HS-5 (cell line): ENCODE measurements at regions not wholly inside any gene's neighbourhood (a gene's known extent, or its start where the extent isn't known, plus 50 kb on each side); places are given as distances from the start of the nearest gene placed in this dataset.
"Not testable (repeated sequence)": the region's sequence is repeated elsewhere in the genome, so short reads cannot be mapped to it uniquely, and the experiment has no call there.

Source experiments
- DNase-seq: peaks from one replicate; pipeline ENCODE4 v3.0.0-alpha.2; 2012; ENCODE audit warnings: low read depth

- not testable (repeated sequence) for DNase-seq
Measured at GRCh38 chr17:64724246-64724645, 62.1 kb upstream of the SMURF2 start.

DNA sequence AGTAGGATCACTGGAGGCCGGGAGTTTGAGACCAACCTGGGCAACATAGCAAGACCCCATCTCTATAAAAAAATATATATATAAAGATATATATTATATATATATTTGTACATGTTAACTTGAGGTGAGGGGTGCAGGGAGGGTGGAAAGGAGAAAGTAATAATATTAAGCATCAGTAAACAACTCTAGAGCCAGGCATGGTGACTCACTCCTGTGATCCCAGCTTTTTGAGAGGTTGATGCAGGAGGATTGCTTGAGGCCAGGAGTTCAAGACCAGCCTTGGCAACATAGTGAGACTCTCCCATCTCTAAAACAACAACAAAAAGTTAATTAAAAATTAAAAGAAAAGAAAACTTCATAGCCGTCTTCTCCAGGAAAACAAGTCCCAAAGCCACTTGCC is 61.7 kb upstream of the SMURF2 start:
- no peak for DNase-seq

GRCh38 chr17:64721556-64721955 is 59.4 kb upstream of the SMURF2 start:
- DNase-seq: not testable (repeated sequence)

DNA sequence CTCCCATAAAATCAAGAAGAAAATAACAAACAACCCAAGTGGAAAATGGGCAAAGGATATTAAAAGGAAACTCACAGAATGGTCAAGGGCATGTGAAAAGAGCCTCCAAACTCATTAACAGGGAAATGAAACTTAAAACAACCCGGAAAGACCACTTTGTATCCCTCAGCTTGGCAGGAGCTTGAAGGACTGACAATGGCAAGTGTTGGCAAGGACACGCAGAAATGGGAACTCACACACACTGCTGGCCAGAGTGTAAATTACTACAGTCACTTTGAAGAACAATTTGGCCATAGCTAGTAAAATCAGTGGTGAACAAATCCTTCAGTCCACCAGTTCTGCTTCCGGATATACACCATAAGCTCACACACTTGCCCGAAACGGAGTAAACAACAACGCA is 58.1 kb upstream of the SMURF2 start:
- not testable (repeated sequence) for DNase-seq

GRCh38 chr17:64719517-64719916 is 57.4 kb upstream of the SMURF2 start:
- DNase-seq: not testable (repeated sequence)

- not testable (repeated sequence) for DNase-seq
Measured at GRCh38 chr17:64718816-64719215, 56.7 kb upstream of the SMURF2 start.

DNA sequence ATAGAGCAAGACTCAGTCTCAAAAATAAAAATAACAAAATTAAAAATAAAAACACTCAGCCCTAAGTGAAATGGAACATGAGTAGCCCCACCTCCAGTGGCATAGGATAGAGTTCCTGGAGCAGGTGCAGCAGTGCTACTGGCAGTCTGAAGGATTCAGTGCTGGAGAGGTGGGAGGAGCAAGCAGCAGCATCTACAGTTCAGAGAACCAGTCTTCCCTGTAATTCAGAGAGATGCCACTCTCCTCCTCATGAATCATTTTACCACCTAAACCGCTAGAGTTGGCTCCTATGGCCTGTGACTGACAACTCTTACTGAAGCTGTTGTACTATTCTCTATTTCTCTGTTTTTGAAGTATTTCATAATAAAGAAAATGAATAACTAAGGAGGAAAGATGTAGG is 56.0 kb upstream of the SMURF2 start:
- DNase-seq: no peak

GRCh38 chr17:64716496-64716895 is 54.4 kb upstream of the SMURF2 start:
- not testable (repeated sequence) for DNase-seq

DNA sequence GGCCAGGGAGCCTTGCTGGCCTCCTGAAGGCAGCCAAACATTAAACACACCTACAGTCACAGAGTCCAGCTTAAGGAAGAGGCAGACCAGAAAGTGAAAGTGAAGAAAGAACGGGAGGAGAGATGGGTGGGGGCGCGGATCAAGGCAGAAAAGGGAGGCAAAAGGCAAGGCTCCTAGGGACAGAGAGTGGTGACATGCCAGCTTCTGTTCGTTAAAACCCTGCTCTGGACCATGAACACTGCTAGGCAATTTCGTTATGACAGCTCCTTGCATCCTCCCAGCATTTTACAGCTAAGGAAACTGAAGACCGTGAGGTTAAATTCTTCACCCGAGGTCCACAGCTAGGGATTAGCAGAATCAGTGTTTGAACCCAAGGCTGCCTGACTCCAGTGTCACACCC is 51.7 kb upstream of the SMURF2 start:
- not testable (repeated sequence) for DNase-seq

DNA sequence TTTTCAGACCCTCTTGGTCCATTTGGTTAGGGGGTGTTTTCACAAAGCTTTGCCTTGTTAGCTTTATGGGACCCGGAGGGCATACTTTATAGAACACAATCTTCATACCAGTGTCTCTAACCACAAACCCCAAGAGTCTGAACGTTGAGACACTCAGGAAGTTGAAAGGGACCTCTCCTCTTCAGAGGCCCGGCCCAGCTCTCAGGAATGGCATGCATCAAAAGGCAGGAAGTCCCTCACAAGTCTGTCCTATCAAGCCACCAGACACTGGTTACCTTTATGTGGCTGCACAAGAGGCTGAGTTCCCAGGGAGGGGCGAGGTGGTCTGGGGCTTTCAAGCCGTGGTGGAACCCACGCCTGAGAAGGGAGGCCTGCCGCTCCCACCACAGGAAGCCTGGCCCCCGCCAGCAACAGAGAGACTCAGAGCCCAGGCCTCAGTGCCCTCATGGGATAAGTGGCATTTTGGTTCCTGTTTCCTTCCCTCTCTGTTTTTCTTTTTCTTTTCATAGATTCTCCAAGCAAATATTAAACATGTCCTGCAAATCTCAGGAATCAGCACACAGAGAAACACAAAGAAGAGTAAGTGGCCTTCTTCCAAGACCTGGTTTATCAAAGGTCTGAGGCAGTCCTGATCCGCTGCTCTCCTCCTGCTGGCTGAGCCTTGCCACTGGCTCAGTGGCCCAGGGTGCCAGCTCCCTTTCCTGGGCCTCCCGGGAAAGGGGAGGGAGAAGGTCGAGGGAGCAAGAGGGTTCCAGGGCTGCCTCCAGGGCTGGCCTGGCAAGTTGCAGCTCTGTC is 50.6 kb upstream of the SMURF2 start:
- not testable (repeated sequence) for DNase-seq
